Keratinocyte (primary cell): ENCODE measurements at regions not wholly inside any gene's neighbourhood (a gene's known extent, or its start where the extent isn't known, plus 50 kb on each side); places are given as distances from the start of the nearest gene placed in this dataset.

Experiments
- DNase-seq: peaks from one replicate; pipeline ENCODE4 v3.0.0-alpha.2; 2011; ENCODE audit warnings: low read depth, missing footprints, low spot score
- FAIRE-seq: peaks from 2 replicates; lab custom pipeline; 2011; peaks lifted over from hg19 to GRCh38; lab: Jason Lieb, UNC
- H2AFZ ChIP-seq: 2 replicates; pipeline ENCODE4 v1.6.0; 2012; ENCODE audit warnings: low read length, control low read depth, inconsistent platforms; ENCODE audit not compliant: control insufficient read depth
- H3K27ac ChIP-seq: 2 replicates; pipeline ENCODE4 v1.5.1; 2011; ENCODE audit warnings: low read length; ENCODE audit not compliant: control insufficient read depth, insufficient read depth
- H3K27me3 ChIP-seq: 3 replicates; pipeline ENCODE4 v1.6.0; 2011; ENCODE audit warnings: low read length; ENCODE audit not compliant: control insufficient read depth, insufficient read depth; ENCODE audit errors: extremely low read depth
- H3K36me3 ChIP-seq, 2 experiments: 2 replicates in 1 of 2; 3 replicates in 1 of 2; pipeline ENCODE4 v1.5.1; 2011; ENCODE audit warnings: low read length in 2 of 2, mild to moderate bottlenecking in 1 of 2; ENCODE audit not compliant: control insufficient read depth in 2 of 2, insufficient read depth in 2 of 2; ENCODE audit errors: extremely low read depth in 1 of 2
- H3K4me1 ChIP-seq: 3 replicates; pipeline ENCODE4 v1.5.1; 2011; ENCODE audit warnings: low read length; ENCODE audit not compliant: control insufficient read depth, insufficient read depth; ENCODE audit errors: extremely low read depth
- H3K4me2 ChIP-seq: 3 replicates; pipeline ENCODE4 v1.6.0; 2011; ENCODE audit warnings: low read depth, low read length; ENCODE audit not compliant: control insufficient read depth, insufficient read depth; ENCODE audit errors: extremely low read depth
- H3K4me3 ChIP-seq, 3 experiments: fragments of 200-600 bp in 1 of 3; sonication (generic) in 1 of 3; 2 replicates in 2 of 3; 3 replicates in 1 of 3; pipeline ENCODE4 v1.5.1; 2011 to 2016; ENCODE audit warnings: low read length in 3 of 3, mild to moderate bottlenecking in 3 of 3, control low read depth in 2 of 3, inconsistent platforms in 1 of 3, low read depth in 1 of 3, mixed read lengths in 1 of 3, mixed run types in 1 of 3, moderate library complexity in 1 of 3; ENCODE audit not compliant: control insufficient read depth in 2 of 3, insufficient read depth in 2 of 3; ENCODE audit errors: extremely low read depth in 1 of 3
- H3K79me2 ChIP-seq: 2 replicates; pipeline ENCODE4 v1.6.0; 2012; ENCODE audit warnings: low read length; ENCODE audit not compliant: control insufficient read depth, insufficient read depth
- H3K9ac ChIP-seq: 3 replicates; pipeline ENCODE4 v1.6.0; 2011; ENCODE audit warnings: low read length; ENCODE audit not compliant: control insufficient read depth, insufficient read depth; ENCODE audit errors: extremely low read depth
- H3K9me1 ChIP-seq: 3 replicates; pipeline ENCODE4 v1.6.0; 2011; ENCODE audit warnings: low read length; ENCODE audit not compliant: control insufficient read depth, insufficient read depth; ENCODE audit errors: extremely low read depth
- H3K9me3 ChIP-seq: 2 replicates; pipeline ENCODE4 v1.5.1; 2012; ENCODE audit warnings: low read depth, low read length; ENCODE audit not compliant: control insufficient read depth
- H4K20me1 ChIP-seq: 3 replicates; pipeline ENCODE4 v1.6.0; 2011; ENCODE audit warnings: low read length; ENCODE audit not compliant: control insufficient read depth, insufficient read depth; ENCODE audit errors: extremely low read depth
- CTCF ChIP-seq, 3 experiments: IDR thresholded peaks in 1 of 3; conservative IDR thresholded peaks in 1 of 3; optimal IDR thresholded peaks in 1 of 3; 2 replicates in 2 of 3; 3 replicates in 1 of 3; pipeline versions ENCODE3 to v1.5.1; 2011; ENCODE audit warnings: low read length in 3 of 3, mild to moderate bottlenecking in 3 of 3, moderate library complexity in 2 of 3, control low read depth in 1 of 3, inconsistent platforms in 1 of 3; ENCODE audit not compliant: insufficient read depth in 2 of 3; ENCODE audit errors: extremely low read depth in 1 of 3
- EZH2 ChIP-seq: IDR thresholded peaks from one replicate; pipeline ENCODE4 v1.6.1; 2012; ENCODE audit warnings: inconsistent platforms, mild to moderate bottlenecking, low read length, moderate library complexity
- dilution Hi-C: fragments of 300-500 bp; cut with MboI; formaldehyde crosslinking; loops from one replicate; pipeline ENCODE4 v1.7.0; 2020; ENCODE audit warnings: low sequenced_read_pairs; ENCODE audit not compliant: extremely low pct_ligation_motif_present

- H3K27me3 ChIP-seq, result no peaks in the 10 kb centered on the region
- FAIRE-seq (peak; percentile 79), DNase-seq (peak; percentile 13)
- peak overlapping the region; percentile 62 for H3K9ac ChIP-seq
- H3K4me2 ChIP-seq, result peak overlapping the region; percentile 89
- peak overlapping the region in 1 of 3 experiments; percentile 20 for H3K4me3 ChIP-seq
- dilution Hi-C loops, result no loop called here
- H4K20me1 ChIP-seq, result no peaks in the 10 kb centered on the region
- H3K27ac ChIP-seq, result peak overlapping the region; percentile 92
- H3K79me2 ChIP-seq, result no peaks in the 10 kb centered on the region
- peak overlapping the region; percentile 74 for H2AFZ ChIP-seq
- peaks cover 31% of the 10 kb centered on the region for H3K4me1 ChIP-seq
- no peaks in the 10 kb centered on the region for H3K9me1 ChIP-seq
- TF ChIP-seq CTCF (optimal IDR thresholded peaks at IDR 0.05 in 1 of 3, IDR thresholded peaks at IDR 0.05 in 1 of 3, conservative IDR thresholded peaks at IDR 0.05 in 1 of 3; ENCODE audit: extremely low read depth in 1 of 3, insufficient read depth in 2 of 3, low read length in 3 of 3) (no peak), EZH2 (no peak)
- no peaks in the 10 kb centered on the region for H3K9me3 ChIP-seq
- H3K36me3 ChIP-seq, result no peaks in the 10 kb centered on the region
Measured at GRCh38 chr13:80477661-80478443, 136.9 kb upstream of the SPRY2 start.

- Histone ChIP-seq H3K4me2 (no peak overlapping the region), H3K27me3 (no peaks in the 10 kb centered on the region), H3K9me3 (no peaks in the 10 kb centered on the region), H3K9me1 (no peaks in the 10 kb centered on the region), H3K36me3 (no peaks in the 10 kb centered on the region), H3K79me2 (no peaks in the 10 kb centered on the region), H3K4me1 (peaks cover 29% of the 10 kb centered on the region), H3K4me3 (no peak overlapping the region), H3K9ac (no peak overlapping the region), H4K20me1 (no peaks in the 10 kb centered on the region), H3K27ac (peak overlapping the region; percentile 92), H2AFZ (no peak overlapping the region)
- TF ChIP-seq EZH2 (no peak), CTCF (optimal IDR thresholded peaks at IDR 0.05 in 1 of 3, IDR thresholded peaks at IDR 0.05 in 1 of 3, conservative IDR thresholded peaks at IDR 0.05 in 1 of 3; ENCODE audit: extremely low read depth in 1 of 3, insufficient read depth in 2 of 3, low read length in 3 of 3) (no peak)
- FAIRE-seq (no peak), DNase-seq (no peak)
- dilution Hi-C loops, result no loop called here
Measured at GRCh38 chr13:80476953-80477352, 136.0 kb upstream of the SPRY2 start.
